ENCODE measurements at regions not wholly inside any gene's neighbourhood (a gene's known extent, or its start where the extent isn't known, plus 50 kb on each side); places are given as distances from the start of the nearest gene placed in this dataset.

DNA sequence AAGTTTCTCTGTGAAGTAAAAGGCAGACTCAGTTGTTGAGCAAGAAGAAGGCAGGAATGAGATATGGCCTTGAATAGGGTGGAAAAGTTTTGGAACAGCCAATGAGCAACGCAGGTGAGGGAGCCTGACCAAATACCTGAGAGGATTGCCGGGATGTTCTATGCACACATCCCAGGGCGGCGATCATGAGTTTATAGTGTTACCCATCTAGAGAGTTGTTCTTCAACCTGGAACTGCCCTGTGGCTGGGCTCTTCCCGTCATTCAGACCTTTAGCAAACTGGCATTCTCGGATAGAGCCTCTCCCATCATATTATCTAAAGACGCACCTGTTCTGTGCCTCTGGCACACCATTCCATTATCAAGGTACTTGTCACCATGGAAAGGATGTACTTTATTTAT lies 103.0 kb upstream of the KIF5B start:
- H3K4me1 ChIP-seq (ENCODE audit: insufficient read depth), result no peaks in the 10 kb centered on the region
- no peaks in the 10 kb centered on the region for H3K9me2 ChIP-seq (replicated peaks; ENCODE audit: insufficient read depth)
- no peaks in the 10 kb centered on the region for H3K36me3 ChIP-seq (replicated peaks; ENCODE audit: insufficient read depth, low read depth)
- H3K4me3 ChIP-seq, result no peak overlapping the region
- 88% methylated on average over 7 of the region's 7 CpGs for WGBS (ENCODE audit: low lambda C conversion rate, missing lambda C conversion rate)
- H3K79me2 ChIP-seq, result no peaks in the 10 kb centered on the region
- H3K27me3 ChIP-seq, result no peaks in the 10 kb centered on the region
- no peak for TF ChIP-seq EZH2 (IDR thresholded peaks at IDR 0.05; ENCODE audit: borderline replicate concordance)
- H3K27ac ChIP-seq, result no peak overlapping the region
- no peak overlapping the region for H3K4me2 ChIP-seq
- no peaks in the 10 kb centered on the region for H4K20me1 ChIP-seq (ENCODE audit: insufficient read depth, poor library complexity, severe bottlenecking)
- no peak for DNase-seq (ENCODE audit: low spot score)
- H3K9me3 ChIP-seq (ENCODE audit: low read depth), result no peaks in the 10 kb centered on the region
- H2AFZ ChIP-seq, result no peak overlapping the region

DNA sequence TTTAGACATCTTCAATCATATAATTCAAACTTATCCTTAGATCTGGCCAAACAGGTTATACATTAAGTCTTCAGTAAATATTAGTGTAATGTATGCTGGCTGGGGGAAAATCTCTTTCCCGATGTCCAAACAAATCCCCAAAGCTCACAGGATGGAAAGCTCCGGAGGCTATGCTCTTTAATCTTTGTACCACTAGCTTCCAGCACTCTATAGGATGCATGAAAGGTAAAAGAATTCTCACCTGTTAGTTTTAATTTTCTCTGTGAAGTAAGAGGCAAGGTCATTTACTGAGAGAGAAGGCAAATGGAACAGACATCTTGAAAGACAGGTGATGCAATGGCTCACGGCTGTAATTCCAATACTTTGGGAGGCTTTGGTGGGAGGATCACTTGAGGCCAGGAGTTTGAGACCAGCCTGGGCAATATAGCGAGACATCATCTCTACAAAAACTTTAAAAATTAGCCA lies 99.8 kb upstream of the KIF5B start:
- Histone ChIP-seq H3K9me2 (replicated peaks; ENCODE audit: insufficient read depth) (no peaks in the 10 kb centered on the region), H3K4me1 (ENCODE audit: insufficient read depth) (no peaks in the 10 kb centered on the region), H3K79me2 (no peaks in the 10 kb centered on the region), H3K36me3 (replicated peaks; ENCODE audit: insufficient read depth, low read depth) (no peaks in the 10 kb centered on the region), H3K27me3 (no peaks in the 10 kb centered on the region), H3K4me2 (no peak overlapping the region), H3K27ac (no peak overlapping the region), H2AFZ (no peak overlapping the region), H4K20me1 (ENCODE audit: insufficient read depth, poor library complexity, severe bottlenecking) (no peaks in the 10 kb centered on the region), H3K9me3 (ENCODE audit: low read depth) (no peaks in the 10 kb centered on the region), H3K4me3 (no peak overlapping the region)
- TF ChIP-seq, protein P1, sequence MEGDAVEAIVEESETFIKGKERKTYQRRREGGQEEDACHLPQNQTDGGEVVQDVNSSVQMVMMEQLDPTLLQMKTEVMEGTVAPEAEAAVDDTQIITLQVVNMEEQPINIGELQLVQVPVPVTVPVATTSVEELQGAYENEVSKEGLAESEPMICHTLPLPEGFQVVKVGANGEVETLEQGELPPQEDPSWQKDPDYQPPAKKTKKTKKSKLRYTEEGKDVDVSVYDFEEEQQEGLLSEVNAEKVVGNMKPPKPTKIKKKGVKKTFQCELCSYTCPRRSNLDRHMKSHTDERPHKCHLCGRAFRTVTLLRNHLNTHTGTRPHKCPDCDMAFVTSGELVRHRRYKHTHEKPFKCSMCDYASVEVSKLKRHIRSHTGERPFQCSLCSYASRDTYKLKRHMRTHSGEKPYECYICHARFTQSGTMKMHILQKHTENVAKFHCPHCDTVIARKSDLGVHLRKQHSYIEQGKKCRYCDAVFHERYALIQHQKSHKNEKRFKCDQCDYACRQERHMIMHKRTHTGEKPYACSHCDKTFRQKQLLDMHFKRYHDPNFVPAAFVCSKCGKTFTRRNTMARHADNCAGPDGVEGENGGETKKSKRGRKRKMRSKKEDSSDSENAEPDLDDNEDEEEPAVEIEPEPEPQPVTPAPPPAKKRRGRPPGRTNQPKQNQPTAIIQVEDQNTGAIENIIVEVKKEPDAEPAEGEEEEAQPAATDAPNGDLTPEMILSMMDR (IDR thresholded peaks at IDR 0.05; ENCODE audit: poor library complexity), result no peak
- no peak for TF ChIP-seq EZH2 (IDR thresholded peaks at IDR 0.05; ENCODE audit: borderline replicate concordance)
- no peak for TF ChIP-seq EZH2phosphoT487 (IDR thresholded peaks at IDR 0.05; ENCODE audit: low read depth, severe bottlenecking, unreplicated experiment)
- no peak for DNase-seq (ENCODE audit: low spot score)
- WGBS (ENCODE audit: low lambda C conversion rate, missing lambda C conversion rate), result 70% methylated on average over 4 of the region's 4 CpGs

DNA sequence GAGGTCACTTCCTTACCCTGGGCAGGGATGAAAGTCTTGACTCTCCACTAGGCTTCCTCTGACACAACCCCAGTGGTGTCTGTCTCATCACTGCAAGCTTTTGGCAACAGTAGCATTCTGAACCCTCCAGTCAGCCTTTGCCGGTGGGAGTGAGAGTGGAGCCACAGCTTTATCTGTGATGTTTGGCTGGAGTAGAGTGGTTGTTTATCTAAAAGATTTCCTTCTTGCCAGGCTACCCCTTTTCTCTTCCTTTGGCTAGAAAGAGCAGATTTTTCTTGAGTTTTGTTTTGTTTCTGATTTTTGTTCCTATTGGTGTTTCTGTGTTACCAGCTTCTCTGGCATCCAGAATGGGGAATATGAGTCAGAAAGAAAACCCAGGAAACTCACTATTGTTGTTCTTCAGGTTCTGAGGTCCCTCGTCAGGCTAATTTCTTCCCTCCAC lies 98.9 kb upstream of the KIF5B start:
- H3K9me2 ChIP-seq (replicated peaks; ENCODE audit: insufficient read depth), result no peaks in the 10 kb centered on the region
- no peaks in the 10 kb centered on the region for H3K4me1 ChIP-seq (ENCODE audit: insufficient read depth)
- H3K4me3 ChIP-seq, result no peak overlapping the region
- H3K79me2 ChIP-seq, result no peaks in the 10 kb centered on the region
- 54% methylated on average over 2 of the region's 2 CpGs for WGBS (ENCODE audit: low lambda C conversion rate, missing lambda C conversion rate)
- no peaks in the 10 kb centered on the region for H4K20me1 ChIP-seq (ENCODE audit: insufficient read depth, poor library complexity, severe bottlenecking)
- no peak overlapping the region for H2AFZ ChIP-seq
- TF ChIP-seq, protein P1 (IDR thresholded peaks at IDR 0.05; ENCODE audit: poor library complexity), result no peak
- TF ChIP-seq EZH2 (IDR thresholded peaks at IDR 0.05; ENCODE audit: borderline replicate concordance) (no peak), EZH2phosphoT487 (IDR thresholded peaks at IDR 0.05; ENCODE audit: low read depth, severe bottlenecking, unreplicated experiment) (no peak)
- H3K9me3 ChIP-seq (ENCODE audit: low read depth), result no peaks in the 10 kb centered on the region
- DNase-seq (ENCODE audit: low spot score), result no peak
- no peak overlapping the region for H3K4me2 ChIP-seq
- no peaks in the 10 kb centered on the region for H3K36me3 ChIP-seq (replicated peaks; ENCODE audit: insufficient read depth, low read depth)
- H3K27me3 ChIP-seq, result no peaks in the 10 kb centered on the region
- H3K27ac ChIP-seq, result peak overlapping the region; percentile 40

DNA sequence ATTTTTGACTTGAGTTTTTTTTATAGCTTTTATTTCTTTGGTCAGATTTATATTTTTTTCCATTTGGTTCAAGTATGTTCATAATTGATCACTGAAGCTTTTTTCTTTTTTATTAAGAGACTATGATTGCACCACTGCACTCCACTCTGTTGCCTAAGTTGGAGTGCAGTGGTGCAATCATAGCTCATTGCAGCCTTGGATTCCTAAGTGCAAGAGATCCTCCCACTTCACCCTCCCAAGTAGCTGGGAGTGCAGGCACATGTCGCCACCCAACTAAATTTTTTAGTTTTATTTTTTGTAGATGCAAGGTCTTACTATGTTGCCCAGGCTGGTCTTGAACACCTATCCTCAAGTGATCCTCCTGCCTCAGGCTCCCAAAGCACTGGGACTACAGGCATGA lies 97.7 kb upstream of the KIF5B start:
- Histone ChIP-seq H3K4me1 (ENCODE audit: insufficient read depth) (no peaks in the 10 kb centered on the region), H3K79me2 (no peaks in the 10 kb centered on the region), H3K36me3 (replicated peaks; ENCODE audit: insufficient read depth, low read depth) (no peaks in the 10 kb centered on the region), H3K27ac (no peak overlapping the region), H2AFZ (no peak overlapping the region), H3K4me3 (no peak overlapping the region), H3K9me3 (ENCODE audit: low read depth) (no peaks in the 10 kb centered on the region), H3K27me3 (no peaks in the 10 kb centered on the region), H4K20me1 (ENCODE audit: insufficient read depth, poor library complexity, severe bottlenecking) (no peaks in the 10 kb centered on the region), H3K4me2 (no peak overlapping the region), H3K9me2 (replicated peaks; ENCODE audit: insufficient read depth) (no peaks in the 10 kb centered on the region)
- WGBS (ENCODE audit: low lambda C conversion rate, missing lambda C conversion rate), result 91% methylated on average over 1 of the region's 1 CpG
- no peak for TF ChIP-seq EZH2phosphoT487 (IDR thresholded peaks at IDR 0.05; ENCODE audit: low read depth, severe bottlenecking, unreplicated experiment)
- TF ChIP-seq, protein P1 (IDR thresholded peaks at IDR 0.05; ENCODE audit: poor library complexity), result no peak
- no peak for DNase-seq (ENCODE audit: low spot score)
